ENCODE measurements at regions not wholly inside any gene's neighbourhood (a gene's known extent, or its start where the extent isn't known, plus 50 kb on each side); places are given as distances from the start of the nearest gene placed in this dataset.

GRCh38 chr5:152063004-152063403 lies 138.4 kb upstream of the GLRA1 start:
- no peak for ATAC-seq
- no peaks in the 10 kb centered on the region for H3K27me3 Mint-ChIP-seq (ENCODE audit: low read depth in 2 of 2)

GRCh38 chr5:152061095-152061494 lies 136.4 kb upstream of the GLRA1 start:
- H3K27me3 Mint-ChIP-seq (ENCODE audit: low read depth in 2 of 2), result no peaks in the 10 kb centered on the region
- no peak overlapping the region for H3K27ac Mint-ChIP-seq
- no peak overlapping the region for H3K4me3 ChIP-seq (ENCODE audit: low read length)
- no peak for TF ChIP-seq CTCF (IDR thresholded peaks at IDR 0.05)
- no peaks in the 10 kb centered on the region for H3K27me3 ChIP-seq (ENCODE audit: control insufficient read depth, insufficient read depth, low read length)
- WGBS (ENCODE audit: insufficient coverage), result 15% methylated on average over 1 of the region's 2 CpGs
- no peaks in the 10 kb centered on the region for H3K36me3 ChIP-seq (ENCODE audit: control insufficient read depth, insufficient read depth, low read length)
- H3K36me3 Mint-ChIP-seq, result no peaks in the 10 kb centered on the region
- intact Hi-C loops (cut with micrococcal nuclease), result no loop called here
- DNase-seq (no peak), ATAC-seq (no peak)
- H3K4me1 ChIP-seq (ENCODE audit: control insufficient read depth, insufficient read depth, low read length), result no peaks in the 10 kb centered on the region
- H3K9me3 Mint-ChIP-seq, result peaks cover 0 to 2% of the 10 kb centered on the region in 2 donors
- no peak overlapping the region for H3K27ac ChIP-seq (ENCODE audit: low read length)
- peaks cover 0 to 6% of the 10 kb centered on the region in 2 donors for H3K4me1 Mint-ChIP-seq
- H3K9me3 ChIP-seq (ENCODE audit: control insufficient read depth, insufficient read depth, low read length), result no peaks in the 10 kb centered on the region
- H3K4me3 Mint-ChIP-seq, result no peak overlapping the region

More at GRCh38 chr5:152063004-152063403, 138.4 kb upstream of the GLRA1 start:
- H3K27ac Mint-ChIP-seq, result no peak overlapping the region
- no peak for DNase-seq
- 94% methylated on average over 1 of the region's 1 CpG for WGBS (ENCODE audit: insufficient coverage)
- Histone ChIP-seq H3K27ac (ENCODE audit: low read length) (no peak overlapping the region), H3K4me1 (ENCODE audit: control insufficient read depth, insufficient read depth, low read length) (no peaks in the 10 kb centered on the region), H3K27me3 (ENCODE audit: control insufficient read depth, insufficient read depth, low read length) (no peaks in the 10 kb centered on the region), H3K9me3 (ENCODE audit: control insufficient read depth, insufficient read depth, low read length) (no peaks in the 10 kb centered on the region), H3K36me3 (ENCODE audit: control insufficient read depth, insufficient read depth, low read length) (no peaks in the 10 kb centered on the region), H3K4me3 (ENCODE audit: low read length) (no peak overlapping the region)
- no peak for TF ChIP-seq CTCF (IDR thresholded peaks at IDR 0.05)
- peaks cover 0 to 2% of the 10 kb centered on the region in 2 donors for H3K9me3 Mint-ChIP-seq
- H3K4me1 Mint-ChIP-seq, result peaks cover 0 to 6% of the 10 kb centered on the region in 2 donors
- no peak overlapping the region for H3K4me3 Mint-ChIP-seq
- H3K36me3 Mint-ChIP-seq, result no peaks in the 10 kb centered on the region
- intact Hi-C loops (cut with micrococcal nuclease), result no loop called here

- Histone ChIP-seq H3K27me3 (ENCODE audit: control insufficient read depth, insufficient read depth, low read length) (no peaks in the 10 kb centered on the region), H3K4me3 (ENCODE audit: low read length) (no peak overlapping the region), H3K27ac (ENCODE audit: low read length) (no peak overlapping the region), H3K9me3 (ENCODE audit: control insufficient read depth, insufficient read depth, low read length) (no peaks in the 10 kb centered on the region), H3K36me3 (ENCODE audit: control insufficient read depth, insufficient read depth, low read length) (no peaks in the 10 kb centered on the region), H3K4me1 (ENCODE audit: control insufficient read depth, insufficient read depth, low read length) (no peaks in the 10 kb centered on the region)
- no peak overlapping the region for H3K4me3 Mint-ChIP-seq
- H3K27me3 Mint-ChIP-seq (ENCODE audit: low read depth in 2 of 2), result no peaks in the 10 kb centered on the region
- 88% methylated on average over 6 of the region's 6 CpGs for WGBS (ENCODE audit: insufficient coverage)
- H3K4me1 Mint-ChIP-seq, result peaks cover 0 to 6% of the 10 kb centered on the region in 2 donors
- intact Hi-C loops (cut with micrococcal nuclease), result no loop called here
- H3K9me3 Mint-ChIP-seq, result peaks cover 0 to 2% of the 10 kb centered on the region in 2 donors
- H3K36me3 Mint-ChIP-seq, result no peaks in the 10 kb centered on the region
- no peak for TF ChIP-seq CTCF (IDR thresholded peaks at IDR 0.05)
- ATAC-seq (no peak), DNase-seq (no peak)
- no peak overlapping the region for H3K27ac Mint-ChIP-seq
These were observed 133.6 kb upstream of the GLRA1 start for GRCh38 chr5:152058267-152058666.

GRCh38 chr5:152056931-152057330 lies 132.3 kb upstream of the GLRA1 start:
- H3K4me1 Mint-ChIP-seq, result peaks cover 0 to 6% of the 10 kb centered on the region in 2 donors
- 90% methylated on average over 5 of the region's 7 CpGs for WGBS (ENCODE audit: insufficient coverage)
- H3K27me3 ChIP-seq (ENCODE audit: control insufficient read depth, insufficient read depth, low read length), result no peaks in the 10 kb centered on the region
- no peak for TF ChIP-seq CTCF (IDR thresholded peaks at IDR 0.05)
- no peaks in the 10 kb centered on the region for H3K36me3 Mint-ChIP-seq
- intact Hi-C loops (cut with micrococcal nuclease), result no loop called here
- no peak overlapping the region for H3K27ac ChIP-seq (ENCODE audit: low read length)
- H3K36me3 ChIP-seq (ENCODE audit: control insufficient read depth, insufficient read depth, low read length), result no peaks in the 10 kb centered on the region
- DNase-seq (no peak), ATAC-seq (no peak)
- H3K4me3 Mint-ChIP-seq, result no peak overlapping the region
- H3K27ac Mint-ChIP-seq, result no peak overlapping the region
- H3K27me3 Mint-ChIP-seq (ENCODE audit: low read depth in 2 of 2), result peaks cover 0 to 4% of the 10 kb centered on the region in 2 donors
- no peaks in the 10 kb centered on the region for H3K4me1 ChIP-seq (ENCODE audit: control insufficient read depth, insufficient read depth, low read length)
- H3K9me3 ChIP-seq (ENCODE audit: control insufficient read depth, insufficient read depth, low read length), result peaks cover 6% of the 10 kb centered on the region
- no peak overlapping the region for H3K4me3 ChIP-seq (ENCODE audit: low read length)
- H3K9me3 Mint-ChIP-seq, result peaks cover 0 to 2% of the 10 kb centered on the region in 2 donors

Data from natural killer cell (primary cell).